GM12878 (cell line): ENCODE measurements at regions not wholly inside any gene's neighbourhood (a gene's known extent, or its start where the extent isn't known, plus 50 kb on each side); places are given as distances from the start of the nearest gene placed in this dataset.

Source experiments
- ATAC-seq: fragments of 200-7000 bp; cut with Tn5 transposase; 3 replicates; pipeline ENCODE4 v1.9.1; 2020; ENCODE audit warnings: mild to moderate bottlenecking, moderate library complexity
- BruUV-seq: library from RNA; stranded (reverse); fragments of 400-500 nt; replicated peaks from 2 replicates; lab custom pipeline; 2021; lab: Mats Ljungman, UMichigan
- CTCF ChIA-PET: fragments of 300-600 bp; sonication (Branson Sonifier 250); formaldehyde crosslinking; extraction: SDS; loops from one replicate; lab custom pipeline; 2021; ENCODE audit warnings: inconsistent platforms; lab: Yijun Ruan, JAX
- POLR2A ChIA-PET: fragments of 350-600 bp; formaldehyde crosslinking; extraction: SDS; loops from one replicate; lab custom pipeline; 2021; ENCODE audit warnings: inconsistent platforms; lab: Charles Lee
- RAD21 ChIA-PET: fragments of 300-600 bp; sonication (Branson Sonifier 250); formaldehyde crosslinking; loops from one replicate; lab custom pipeline; 2023; ENCODE audit warnings: antibody characterized with exemption; ENCODE audit not compliant: unreplicated experiment; lab: Charles Lee
- SMC1A ChIA-PET: fragments of 300-600 bp; sonication (Branson Sonifier 250); formaldehyde crosslinking; loops from one replicate; lab custom pipeline; 2023; ENCODE audit not compliant: unreplicated experiment, uncharacterized antibody; lab: Charles Lee
- DNase-seq: peaks from one replicate; pipeline ENCODE4 v3.0.0-alpha.2; 2011; ENCODE audit warnings: low read depth, low spot score
- FAIRE-seq: peaks from 3 replicates; lab custom pipeline; 2011; peaks lifted over from hg19 to GRCh38; lab: Jason Lieb, UNC
- H2AFZ ChIP-seq: 2 replicates; pipeline ENCODE4 v1.6.0; 2011; ENCODE audit warnings: low read depth, low read length, control low read depth; ENCODE audit not compliant: control insufficient read depth
- H3K27ac ChIP-seq: 2 replicates; pipeline ENCODE4 v1.5.1; 2011; ENCODE audit warnings: control low read depth; ENCODE audit not compliant: control insufficient read depth, insufficient read depth
- H3K27me3 ChIP-seq, 2 experiments: replicated peaks in 1 of 2; 2 replicates each; pipeline versions ENCODE4 v1.6.0 to v1.6.1; 2011; ENCODE audit warnings: low read length in 1 of 2; ENCODE audit not compliant: control insufficient read depth in 2 of 2, insufficient read depth in 2 of 2
- H3K36me3 ChIP-seq, 2 experiments: 2 replicates each; pipeline ENCODE4 v1.5.1; 2011; ENCODE audit warnings: low read length in 1 of 2; ENCODE audit not compliant: control insufficient read depth in 2 of 2, insufficient read depth in 2 of 2
- H3K4me1 ChIP-seq: 2 replicates; pipeline ENCODE4 v1.6.1; 2011; ENCODE audit warnings: mild to moderate bottlenecking, low read length, moderate library complexity, mixed read lengths; ENCODE audit not compliant: control insufficient read depth, insufficient read depth
- H3K4me2 ChIP-seq: 2 replicates; pipeline ENCODE4 v1.6.0; 2011; ENCODE audit warnings: control low read depth; ENCODE audit not compliant: control insufficient read depth, insufficient read depth
- H3K4me3 ChIP-seq: fragments of 200-600 bp; sonication (generic); 2 replicates; pipeline ENCODE4 v1.5.1; 2016
- H3K79me2 ChIP-seq: 2 replicates; pipeline ENCODE4 v1.6.0; 2011; ENCODE audit warnings: low read length; ENCODE audit not compliant: control insufficient read depth, insufficient read depth
- H3K9ac ChIP-seq: 2 replicates; pipeline ENCODE4 v1.8.0; 2011; ENCODE audit warnings: low read length, control low read depth, mixed read lengths; ENCODE audit not compliant: control insufficient read depth, insufficient read depth
- H3K9me3 ChIP-seq: replicated peaks from 3 replicates; pipeline ENCODE4 v1.5.1; 2011; ENCODE audit warnings: mild to moderate bottlenecking, low read length; ENCODE audit not compliant: control insufficient read depth, insufficient read depth
- H4K20me1 ChIP-seq: 2 replicates; pipeline ENCODE4 v1.6.0; 2011; ENCODE audit not compliant: control insufficient read depth, insufficient read depth
- EZH2 ChIP-seq: IDR thresholded peaks from 2 replicates; pipeline ENCODE4 v1.6.1; 2012; ENCODE audit warnings: low read depth, mild to moderate bottlenecking, control low read depth, inconsistent platforms, low read length, borderline replicate concordance; ENCODE audit not compliant: control insufficient read depth
- HDAC2 ChIP-seq: fragments of 200-600 bp; sonication (generic); IDR thresholded peaks from 2 replicates; pipeline ENCODE4 v1.6.1; 2017
- IKZF1 ChIP-seq: fragments of 450-650 bp; conservative IDR thresholded peaks from 2 replicates; pipeline ENCODE4 v1.6.1; 2017; ENCODE audit warnings: antibody characterized with exemption, mild to moderate bottlenecking
- KDM1A ChIP-seq: fragments of 200-600 bp; sonication (generic); IDR thresholded peaks from 2 replicates; pipeline ENCODE4 v1.6.1; 2016; ENCODE audit warnings: borderline replicate concordance
- MYB ChIP-seq: fragments of 150-350 bp; IDR thresholded peaks from 2 replicates; pipeline ENCODE4 v1.6.1; 2014; ENCODE audit warnings: mild to moderate bottlenecking, low read depth, low read length, borderline replicate concordance
- NBN ChIP-seq: fragments of 450-650 bp; IDR thresholded peaks from 2 replicates; pipeline ENCODE4 v1.6.1; 2016
- NFYA ChIP-seq: IDR thresholded peaks from 2 replicates; pipeline ENCODE4 v1.6.1; 2011; ENCODE audit warnings: low read depth, mild to moderate bottlenecking, low read length, improper control_type of control experiment, borderline replicate concordance
- PML ChIP-seq: IDR thresholded peaks from 2 replicates; pipeline ENCODE4 v1.6.1; 2012; ENCODE audit warnings: low read length, inconsistent platforms
- RCOR1 ChIP-seq: conservative IDR thresholded peaks from 2 replicates; pipeline ENCODE4 v1.6.1; 2012; ENCODE audit warnings: low read depth, low read length, improper control_type of control experiment
- TCF3 ChIP-seq: IDR thresholded peaks from 2 replicates; pipeline ENCODE4 v1.6.1; 2012; ENCODE audit warnings: low read depth, mild to moderate bottlenecking, low read length, borderline replicate concordance; ENCODE audit not compliant: insufficient read depth
- WRNIP1 ChIP-seq: IDR thresholded peaks from 2 replicates; pipeline ENCODE4 v1.6.1; 2011; ENCODE audit warnings: low read depth, low read length, improper control_type of control experiment, borderline replicate concordance
- YY1 ChIP-seq: IDR thresholded peaks from 2 replicates; pipeline ENCODE4 v1.6.1; 2011; ENCODE audit warnings: low read depth, mild to moderate bottlenecking, low read length
- ZNF592 ChIP-seq: fragments of 450-650 bp; IDR thresholded peaks from 2 replicates; pipeline ENCODE4 v1.6.1; 2017; ENCODE audit warnings: mild to moderate bottlenecking, moderate library complexity
- WGBS: methylation state at CpG from one replicate; pipeline ENCODE4 v1.1.6; 2016; ENCODE audit warnings: low lambda C conversion rate; ENCODE audit not compliant: insufficient replicate concordance, insufficient coverage; ENCODE audit errors: missing lambda C conversion rate; 5-methylcytosine and 5-hydroxymethylcytosine counted together
- in situ Hi-C: fragments of 300-500 bp; cut with MboI; formaldehyde crosslinking; loops from 9 replicates; pipeline ENCODE4 v1.14.3; 2018; ENCODE audit warnings: mixed read lengths
- intact Hi-C: fragments of 100-400 bp; cut with micrococcal nuclease; formaldehyde crosslinking; loops from one replicate; pipeline ENCODE4 v1.14.2; 2022; ENCODE audit not compliant: unreplicated experiment
- TF ChIP-seq, protein P1 (sequence below): IDR thresholded peaks from 2 replicates; pipeline ENCODE4 v1.6.1; 2012; ENCODE audit warnings: low read depth, low read length, improper control_type of control experiment

DNA sequence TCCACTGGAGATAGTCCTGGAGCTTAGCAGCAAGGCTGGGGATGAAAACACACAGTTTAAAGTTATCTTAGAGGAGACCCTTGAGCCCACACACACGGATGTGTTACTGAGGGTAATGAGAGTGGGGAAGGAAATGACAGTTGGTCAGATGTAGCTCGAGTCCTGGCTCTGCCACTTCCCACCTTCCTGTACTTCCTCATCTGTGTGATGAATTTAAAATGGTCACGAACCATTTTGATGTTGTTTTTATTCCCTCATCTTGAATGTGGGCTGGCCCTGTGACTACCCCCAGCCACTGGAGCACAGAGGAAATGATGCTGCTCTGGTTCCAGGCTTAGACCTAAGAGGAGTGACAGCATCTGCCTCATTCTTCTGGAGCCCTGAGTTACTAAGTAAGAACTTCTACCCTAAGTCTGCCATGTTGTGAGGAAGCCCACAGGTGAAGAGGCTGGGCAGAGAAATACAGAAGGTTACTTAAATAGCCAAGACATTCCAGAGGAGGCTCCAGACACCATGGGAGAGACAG is 141.2 kb downstream of the NRN1 start:
- Histone ChIP-seq H4K20me1 (no peaks in the 10 kb centered on the region), H3K9ac (no peak overlapping the region), H3K4me2 (no peak overlapping the region), H3K9me3 (no peaks in the 10 kb centered on the region; the same call in 2 of the 3 replicates), H3K27ac (no peak overlapping the region), H3K36me3 (no peaks in the 10 kb centered on the region), H2AFZ (peak overlapping the region; percentile 8; the same call in 1 of the 2 replicates), H3K27me3 (no peaks in the 10 kb centered on the region), H3K79me2 (no peaks in the 10 kb centered on the region), H3K4me3 (no peak overlapping the region), H3K4me1 (peaks cover 9% of the 10 kb centered on the region)
- 20% methylated on average over 3 of the region's 3 CpGs for WGBS
- intact Hi-C loops = no loop called here
- TF ChIP-seq TCF3 (no peak), IKZF1 (no peak), HDAC2 (no peak), KDM1A (no peak), PML (no peak), EZH2 (no peak), RCOR1 (no peak), MYB (no peak), NBN (no peak), WRNIP1 (no peak), YY1 (no peak), NFYA (no peak), ZNF592 (no peak)
- TF ChIP-seq, protein P1, sequence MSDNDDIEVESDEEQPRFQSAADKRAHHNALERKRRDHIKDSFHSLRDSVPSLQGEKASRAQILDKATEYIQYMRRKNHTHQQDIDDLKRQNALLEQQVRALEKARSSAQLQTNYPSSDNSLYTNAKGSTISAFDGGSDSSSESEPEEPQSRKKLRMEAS = no peak
- in situ Hi-C loops = no loop called here
- SMC1A ChIA-PET = no interaction called here
- FAIRE-seq (no peak), DNase-seq (no peak), ATAC-seq (no peak)
- RAD21 ChIA-PET = no interaction called here
- CTCF ChIA-PET = no interaction called here
- POLR2A ChIA-PET = no interaction called here
- no TSS peak for BruUV-seq
